GM18867 (cell line): ENCODE measurements at regions not wholly inside any gene's neighbourhood (a gene's known extent, or its start where the extent isn't known, plus 50 kb on each side); places are given as distances from the start of the nearest gene placed in this dataset.
"Not testable (repeated sequence)": the region's sequence is repeated elsewhere in the genome, so short reads cannot be mapped to it uniquely, and the experiment has no call there.

ENCODE experiments used
- ATAC-seq: cut with Tn5 transposase; IDR thresholded peaks from one replicate; pipeline ENCODE4 v1.9.1; 2021; ENCODE audit warnings: mild to moderate bottlenecking, moderate library complexity; ENCODE audit not compliant: unreplicated experiment

DNA sequence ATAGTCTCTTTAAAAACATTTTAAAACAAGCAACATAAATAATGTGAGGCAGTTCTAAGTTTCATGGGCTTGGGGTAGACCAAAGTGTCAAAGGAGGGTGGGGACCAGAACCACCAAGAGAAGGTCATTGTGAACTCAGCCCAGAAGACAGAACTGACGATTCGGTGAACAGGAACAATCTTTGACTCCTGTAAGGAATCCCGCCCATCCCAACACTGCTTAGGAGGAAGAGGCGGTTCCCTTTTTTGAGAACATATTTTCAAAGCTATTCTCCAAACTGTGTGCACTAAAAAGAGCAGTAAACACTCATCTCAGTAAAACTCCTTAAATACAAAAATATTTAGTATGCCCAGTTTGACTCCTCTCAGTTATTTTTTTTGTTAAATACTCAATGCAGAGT, 176.5 kb upstream of the TLE4 start:
- ATAC-seq, result no peak

DNA sequence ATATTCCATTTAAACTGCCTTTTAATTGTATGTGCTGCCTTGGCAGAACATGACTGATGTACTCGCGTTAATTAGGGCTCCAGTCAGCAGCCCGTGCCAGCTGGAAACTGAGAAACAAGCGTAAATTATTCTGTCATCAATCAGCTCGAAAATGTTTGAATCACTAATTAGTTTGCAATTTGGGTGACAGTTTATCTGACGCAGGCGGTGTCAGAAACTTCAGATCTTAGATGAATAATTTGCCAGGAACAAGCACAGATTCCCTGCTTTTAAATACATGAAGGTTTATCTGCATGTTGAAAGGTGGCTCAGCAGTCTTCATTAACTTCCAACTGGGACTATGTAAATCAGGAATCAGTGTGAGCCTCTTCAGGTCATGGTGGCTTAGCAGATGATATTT, 176.0 kb upstream of the TLE4 start:
- ATAC-seq, result no peak

DNA sequence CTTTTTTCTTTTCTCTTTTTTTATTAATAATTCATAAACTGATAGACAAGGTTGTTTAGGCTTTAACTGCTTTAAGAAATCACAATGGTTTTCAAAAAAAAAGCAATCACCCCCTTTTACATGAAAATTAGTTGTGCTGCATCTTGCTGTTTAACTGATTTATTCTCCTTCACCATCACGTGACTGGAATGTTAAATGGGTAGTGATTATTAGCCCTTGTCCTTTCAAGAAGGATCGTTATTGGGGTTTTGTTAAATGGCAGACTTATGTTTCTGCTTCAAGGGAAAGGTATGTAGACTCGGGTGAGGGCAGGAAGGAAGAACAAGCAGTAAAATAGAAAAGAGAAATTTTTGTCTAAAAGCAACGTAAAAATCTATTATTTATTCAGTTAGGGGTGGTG, 175.6 kb upstream of the TLE4 start:
- no peak for ATAC-seq

DNA sequence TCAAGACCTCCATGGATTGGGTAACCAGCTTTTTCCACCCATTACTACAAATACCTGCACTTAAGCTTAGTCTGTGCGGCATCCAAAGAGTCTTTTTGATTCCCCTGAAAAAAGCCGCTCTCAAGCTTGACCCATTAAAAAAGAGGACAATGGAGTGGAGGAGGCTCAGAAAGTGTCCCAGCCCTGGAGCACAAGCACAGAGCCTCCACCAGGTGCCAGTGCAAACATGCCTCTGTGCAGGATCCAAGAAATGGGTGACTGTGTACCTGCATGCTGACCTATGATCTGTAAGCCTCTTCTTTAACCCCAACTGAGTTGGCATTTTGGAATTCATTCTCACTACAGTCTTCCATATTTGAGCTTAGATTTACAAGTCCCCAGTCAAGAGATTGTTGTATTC, 168.3 kb upstream of the TLE4 start:
- ATAC-seq, result no peak

DNA sequence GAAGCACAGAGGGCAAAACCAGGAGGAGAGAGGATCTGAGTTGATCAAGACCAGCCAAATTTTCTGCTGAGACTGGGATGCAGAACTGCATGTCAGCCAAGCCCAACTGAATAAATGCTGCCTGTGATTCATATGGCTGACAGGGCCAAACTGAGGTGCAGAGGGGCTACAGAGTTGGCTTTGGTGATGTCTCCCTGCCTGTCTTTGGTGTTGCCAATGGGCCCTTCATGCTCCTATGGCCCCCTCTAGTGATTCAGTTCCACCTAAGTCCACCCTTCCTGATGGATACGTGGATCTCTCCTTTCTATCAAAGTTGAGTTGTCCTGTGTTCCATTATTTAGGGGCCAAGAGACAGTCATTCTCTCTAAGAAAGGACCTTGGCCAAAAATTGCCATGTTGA, 163.6 kb upstream of the TLE4 start:
- no peak for ATAC-seq

DNA sequence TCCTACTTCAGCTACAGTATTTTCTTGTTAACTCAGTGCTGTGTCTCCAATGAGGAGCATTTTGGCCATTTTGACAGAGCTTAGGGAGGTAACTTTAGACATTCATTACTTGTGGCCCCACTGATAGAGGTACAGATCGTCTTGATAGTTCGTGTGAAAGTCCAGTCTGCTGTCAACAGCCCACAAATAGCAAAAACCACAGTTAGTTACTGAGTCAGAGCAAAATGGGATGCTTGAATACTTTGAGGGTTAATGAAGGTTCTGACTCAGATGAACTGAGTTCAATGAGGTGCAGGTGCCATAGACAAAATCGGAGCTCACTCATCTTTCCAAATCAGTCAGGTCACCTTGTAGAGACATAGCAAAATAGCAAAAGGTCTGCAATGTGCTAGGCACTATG, 163.1 kb upstream of the TLE4 start:
- ATAC-seq, result no peak

DNA sequence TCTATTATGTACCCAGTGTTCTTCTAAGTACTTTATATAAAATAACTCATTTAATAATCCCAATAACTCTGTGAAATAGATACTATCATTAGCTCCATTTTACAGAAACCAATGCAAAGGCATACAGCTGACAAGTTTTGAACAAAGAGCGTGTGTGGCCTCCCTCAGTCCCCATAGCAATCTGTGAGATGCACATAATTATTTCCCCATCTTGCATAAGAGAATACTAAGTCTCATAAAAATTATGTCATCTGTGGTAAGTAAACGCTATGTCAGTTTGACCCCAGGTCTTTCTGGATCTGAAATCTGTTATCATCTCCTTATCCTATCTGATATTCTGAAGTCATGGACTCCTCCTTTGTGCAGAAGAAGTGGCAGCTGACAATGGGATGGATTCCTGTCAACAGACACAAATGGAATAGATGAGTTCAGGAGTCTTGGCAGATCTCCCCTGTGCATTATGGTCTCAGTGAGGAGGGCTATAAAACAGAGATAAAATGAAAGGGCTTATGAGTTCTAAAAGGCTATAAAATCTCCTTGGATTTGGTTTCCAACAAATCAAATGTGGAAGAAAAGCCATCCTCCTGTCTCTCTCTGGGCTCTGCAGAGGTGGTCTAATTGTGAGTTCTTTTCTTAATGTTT, 162.5 kb upstream of the TLE4 start:
- ATAC-seq, result no peak

DNA sequence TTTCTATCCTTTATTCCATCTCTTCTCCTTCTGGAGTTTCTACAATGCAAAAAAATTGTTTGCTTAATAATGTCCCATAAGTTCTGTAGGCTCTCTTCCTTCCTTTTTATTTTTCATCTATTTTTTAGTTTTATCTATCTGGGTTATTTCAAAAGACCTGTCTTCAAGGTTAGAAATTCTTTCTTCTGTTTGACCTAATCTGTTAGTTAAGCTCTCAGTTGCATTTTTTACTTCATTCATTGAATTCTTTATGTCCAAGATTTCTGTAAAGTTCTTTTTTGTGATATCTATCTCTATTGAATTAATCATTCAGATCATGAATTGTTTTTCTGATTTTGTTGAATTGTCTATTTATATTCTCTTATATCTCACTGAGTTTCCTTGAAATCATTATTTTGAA, 145.9 kb upstream of the TLE4 start:
- ATAC-seq, result no peak

DNA sequence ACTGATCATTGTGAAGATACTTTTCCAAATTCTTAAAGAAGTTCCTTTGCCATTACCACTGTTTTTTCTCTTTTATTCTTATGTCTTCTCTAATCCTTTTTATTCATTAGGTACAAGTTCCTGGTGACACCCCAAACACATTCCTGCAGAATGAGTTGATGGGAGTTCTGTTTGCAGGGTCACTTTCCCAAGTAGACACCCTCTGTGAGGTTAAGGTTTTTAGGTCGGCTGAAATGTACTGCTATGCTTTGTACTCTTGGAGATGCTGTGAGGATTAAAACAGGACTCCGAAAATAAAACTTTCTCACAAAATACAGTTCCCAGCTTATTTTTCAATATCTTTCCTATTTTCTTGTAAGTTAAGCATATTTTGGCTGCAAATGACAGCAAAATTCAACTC, 143.3 kb upstream of the TLE4 start:
- no peak for ATAC-seq

DNA sequence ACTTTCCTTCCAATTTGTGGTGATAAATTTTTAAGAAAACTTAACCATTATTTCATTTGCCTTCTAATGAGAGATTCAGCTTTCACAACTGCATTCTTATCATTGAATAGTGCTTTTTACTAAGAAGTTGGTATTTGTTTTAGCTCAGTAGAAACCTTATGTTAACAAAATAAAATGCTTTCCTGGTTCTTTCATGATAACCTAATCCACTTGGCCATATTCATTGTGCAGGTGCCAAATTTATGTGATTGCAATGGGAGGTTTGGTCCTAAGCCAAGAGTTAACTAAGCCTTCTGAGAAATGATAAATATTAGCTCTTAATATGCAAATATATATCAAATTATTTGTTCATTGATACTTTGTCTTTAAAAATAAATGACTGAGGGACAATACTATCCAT, 141.1 kb upstream of the TLE4 start:
- ATAC-seq, result no peak

DNA sequence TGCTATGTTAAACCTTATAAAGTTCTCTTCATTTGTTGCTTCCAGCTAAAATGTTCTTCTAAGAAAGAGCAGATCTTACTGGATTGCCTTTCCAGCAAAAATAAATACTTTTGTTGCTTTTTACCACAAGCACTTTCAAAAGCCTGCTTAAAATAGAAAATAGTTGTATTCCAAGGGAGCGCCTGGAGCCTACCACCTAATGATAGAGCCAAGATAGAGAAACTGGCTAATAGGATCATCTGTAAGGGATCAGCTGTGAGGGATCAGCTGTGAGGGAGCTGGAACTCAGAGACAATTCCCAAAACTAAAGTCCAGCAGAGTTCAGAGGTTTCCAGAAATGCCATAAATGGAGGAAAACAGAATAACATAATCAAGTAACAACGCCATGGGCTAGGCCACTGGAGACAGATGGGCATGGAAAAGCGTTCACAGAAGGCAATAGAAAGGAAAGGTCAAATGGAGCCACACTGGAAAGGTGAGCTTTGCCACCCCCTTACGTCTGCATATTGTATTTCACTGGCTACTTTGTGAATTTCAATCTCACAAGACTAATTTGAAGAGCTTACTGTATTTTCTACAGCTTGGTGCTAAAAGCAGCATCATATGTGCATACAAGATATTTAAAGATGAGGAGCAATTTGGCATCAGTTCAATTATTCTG, 140.6 kb upstream of the TLE4 start:
- ATAC-seq, result no peak

DNA sequence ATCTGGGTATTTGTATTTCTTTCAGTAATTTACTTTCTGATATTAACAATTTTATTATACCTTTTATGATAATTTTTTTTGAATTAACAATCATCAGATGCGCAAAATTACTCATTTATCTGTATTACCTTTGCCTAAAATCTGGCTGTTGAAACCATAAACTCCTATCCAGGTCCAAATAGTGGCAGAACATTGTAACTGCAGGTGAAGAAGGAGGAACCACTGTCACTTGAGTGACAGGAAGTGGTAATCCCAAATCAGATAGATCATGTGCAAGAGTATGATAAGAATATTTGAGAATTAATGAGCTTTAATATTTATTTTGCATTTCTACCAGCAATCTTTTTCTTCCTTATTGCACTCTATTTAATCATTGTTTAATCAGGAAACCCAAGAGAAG, 139.3 kb upstream of the TLE4 start:
- ATAC-seq, result no peak

DNA sequence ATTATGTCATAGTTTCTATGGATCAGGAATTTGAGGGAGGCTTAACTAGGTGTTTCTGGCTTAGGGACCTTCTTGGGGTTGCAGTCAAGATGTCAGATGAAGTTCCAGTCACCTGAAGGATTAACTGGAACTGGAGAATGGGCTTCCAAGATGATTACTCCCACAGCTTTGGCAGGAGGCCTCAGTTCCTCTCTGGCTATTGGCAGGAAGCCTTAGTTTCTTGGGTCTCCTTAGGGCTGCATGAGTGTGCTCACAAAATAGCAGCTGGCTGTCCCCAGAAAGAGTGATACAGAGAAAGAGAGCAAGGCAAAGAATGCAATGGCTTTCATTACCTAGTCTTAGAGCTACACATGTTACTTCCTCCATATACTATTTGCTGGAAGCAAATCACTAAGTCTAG, 138.1 kb upstream of the TLE4 start:
- no peak for ATAC-seq

DNA sequence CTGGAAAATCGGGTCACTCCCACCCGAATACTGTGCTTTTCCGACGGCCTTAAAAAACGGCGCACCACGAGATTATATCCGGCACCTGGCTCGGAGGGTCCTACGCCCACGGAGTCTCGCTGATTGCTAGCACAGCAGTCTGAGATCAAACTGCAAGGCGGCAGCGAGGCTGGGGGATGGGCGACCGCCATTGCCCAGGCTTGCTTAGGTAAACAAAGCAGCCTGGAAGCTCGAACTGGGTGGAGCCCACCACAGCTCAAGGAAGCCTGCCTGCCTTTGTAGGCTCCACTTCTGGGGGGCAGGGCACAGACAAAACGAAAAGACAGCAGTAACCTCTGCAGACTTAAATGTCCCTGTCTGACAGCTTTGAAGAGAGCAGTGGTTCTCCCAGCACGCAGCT, 132.5 kb upstream of the TLE4 start:
- not testable (repeated sequence) for ATAC-seq

DNA sequence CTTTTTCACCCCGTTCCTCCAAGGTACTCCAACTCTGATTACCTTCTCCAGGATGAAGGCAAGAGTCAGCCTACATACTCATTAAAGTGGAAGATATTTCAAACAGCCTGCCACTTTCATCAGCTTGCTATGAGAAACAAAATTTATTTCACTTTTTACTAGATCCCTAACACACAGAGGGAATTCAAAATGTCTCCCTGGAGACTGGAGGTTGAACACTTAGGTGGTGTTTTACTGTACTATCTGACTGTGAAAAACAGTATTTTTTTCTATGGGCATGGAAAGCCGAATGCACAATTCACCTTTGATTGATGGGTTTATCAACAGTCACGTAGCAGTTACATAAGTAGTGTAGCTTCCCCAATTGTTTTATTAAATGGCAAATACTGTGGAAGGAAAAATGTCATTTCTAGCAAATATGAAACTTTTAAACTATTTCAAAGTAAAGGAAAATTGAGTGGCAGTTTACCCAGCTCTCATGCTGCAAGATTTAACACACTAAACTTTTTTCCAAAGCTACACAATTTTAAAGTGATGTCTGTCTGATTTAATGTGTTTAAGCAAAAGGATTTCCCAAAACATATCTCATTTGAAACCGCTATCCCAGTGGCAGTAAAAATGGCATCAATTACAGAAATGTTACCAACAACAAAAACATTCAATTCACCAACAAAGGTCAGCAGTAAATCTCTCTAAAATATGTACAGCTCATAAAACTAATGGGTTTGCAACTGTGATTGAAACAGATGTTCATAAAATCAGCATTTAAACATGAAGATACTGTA, 125.0 kb upstream of the TLE4 start:
- ATAC-seq, result no peak

DNA sequence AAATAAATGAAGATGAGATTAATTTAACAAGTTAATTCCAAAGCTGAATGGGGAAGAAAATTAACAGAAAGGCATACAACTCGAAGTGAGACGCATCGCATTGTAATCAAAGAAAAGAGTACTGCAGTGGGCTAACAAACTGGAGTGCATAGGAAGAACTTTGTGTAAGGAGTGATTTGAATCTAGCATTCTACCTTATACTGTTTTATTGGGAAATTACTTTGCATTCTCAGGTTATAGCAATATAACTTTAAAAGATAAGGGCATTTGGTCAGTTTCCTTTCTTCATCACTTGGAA, 124.5 kb upstream of the TLE4 start:
- no peak for ATAC-seq

DNA sequence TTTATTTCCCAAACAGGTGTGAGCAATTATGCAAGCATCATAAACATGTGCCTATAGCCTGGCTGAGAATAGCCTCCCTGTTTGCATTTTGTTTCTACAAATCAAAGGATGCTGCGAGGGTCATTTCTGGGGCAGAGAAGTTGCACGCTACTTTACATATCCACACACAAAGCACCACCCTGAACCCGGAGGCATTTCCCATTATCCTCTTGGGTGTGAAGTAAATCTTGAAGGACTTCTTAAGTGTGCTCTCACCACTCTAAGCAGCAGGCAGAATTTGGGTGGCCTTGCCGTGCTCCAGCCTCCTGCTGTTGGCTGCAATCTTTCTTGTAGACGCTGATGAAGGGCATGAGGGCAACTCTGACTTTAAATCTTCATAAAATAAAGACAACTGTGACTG, 124.0 kb upstream of the TLE4 start:
- ATAC-seq, result no peak

DNA sequence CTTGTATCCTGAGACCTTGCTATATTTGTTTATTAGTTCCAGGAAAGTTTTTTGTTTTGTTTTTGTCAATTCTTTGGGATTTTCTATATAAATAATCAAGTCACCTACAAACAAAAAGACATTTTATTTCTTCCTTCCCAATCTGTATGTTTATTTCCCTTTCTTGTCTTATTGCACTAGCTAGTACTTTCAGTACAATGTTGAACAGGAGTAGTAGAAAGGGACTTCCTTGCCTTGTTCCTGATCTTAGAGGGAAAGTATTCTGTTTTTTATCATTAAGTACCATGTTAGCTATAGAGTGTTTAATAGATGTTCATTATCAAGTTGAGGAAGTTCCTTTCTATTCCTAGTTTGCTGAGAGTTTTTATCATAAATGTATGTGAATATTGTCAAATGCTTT, 119.5 kb upstream of the TLE4 start:
- ATAC-seq, result no peak

DNA sequence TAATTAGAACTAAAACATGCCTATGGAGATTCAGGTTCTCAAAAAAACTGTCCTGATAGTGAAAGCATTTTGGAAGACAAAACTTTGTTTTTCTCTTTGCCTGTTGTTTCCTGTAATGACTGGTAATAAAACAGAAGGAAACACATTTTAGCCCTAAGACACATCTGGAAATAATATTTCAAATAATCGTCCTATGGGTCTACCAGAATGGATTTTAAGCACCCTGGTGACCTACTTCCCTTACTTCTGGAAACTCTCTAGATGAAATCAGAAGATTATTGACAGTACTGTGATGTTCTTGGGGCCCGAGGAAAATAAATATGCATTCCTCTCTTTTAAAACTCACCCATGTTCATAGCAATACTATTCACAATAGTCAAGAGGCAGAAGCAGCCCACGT, 110.1 kb upstream of the TLE4 start:
- ATAC-seq, result no peak

DNA sequence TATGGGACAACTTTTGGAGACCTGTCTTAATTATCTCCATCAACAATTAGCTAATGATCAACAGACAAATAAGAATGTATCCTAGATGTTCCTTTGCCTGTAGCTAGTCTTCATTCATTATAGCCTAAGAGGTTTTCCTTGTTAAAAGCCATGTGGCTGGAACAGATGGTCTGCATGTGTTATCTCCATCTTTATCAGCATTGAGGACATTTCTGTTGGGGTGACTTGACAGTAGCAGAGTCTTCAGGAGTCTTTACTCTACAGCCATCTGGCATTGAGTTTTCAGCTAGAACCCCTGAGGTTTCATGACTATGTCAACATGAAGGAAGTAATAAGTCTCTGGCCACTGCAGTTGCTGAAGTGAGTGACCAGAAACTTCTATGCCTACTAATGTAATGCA, 106.6 kb upstream of the TLE4 start:
- ATAC-seq, result no peak

DNA sequence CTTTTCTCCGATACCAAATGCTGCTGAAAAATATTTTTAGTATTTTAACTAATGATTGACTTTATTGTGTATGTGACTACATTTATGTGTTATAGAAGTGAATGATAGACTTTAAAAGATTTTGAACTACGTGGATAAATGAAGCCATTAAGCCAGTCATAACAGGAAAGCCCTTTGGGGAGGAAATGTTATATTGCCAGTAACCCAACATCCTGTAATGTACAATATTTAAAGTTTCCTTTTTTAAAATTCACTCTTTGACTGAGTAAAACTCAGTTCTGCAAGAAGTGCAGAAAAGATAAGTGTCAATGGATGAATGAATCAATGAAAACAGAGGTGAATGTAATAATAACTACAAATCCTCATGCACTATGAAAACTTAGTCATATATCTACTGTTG, 102.6 kb upstream of the TLE4 start:
- no peak for ATAC-seq

DNA sequence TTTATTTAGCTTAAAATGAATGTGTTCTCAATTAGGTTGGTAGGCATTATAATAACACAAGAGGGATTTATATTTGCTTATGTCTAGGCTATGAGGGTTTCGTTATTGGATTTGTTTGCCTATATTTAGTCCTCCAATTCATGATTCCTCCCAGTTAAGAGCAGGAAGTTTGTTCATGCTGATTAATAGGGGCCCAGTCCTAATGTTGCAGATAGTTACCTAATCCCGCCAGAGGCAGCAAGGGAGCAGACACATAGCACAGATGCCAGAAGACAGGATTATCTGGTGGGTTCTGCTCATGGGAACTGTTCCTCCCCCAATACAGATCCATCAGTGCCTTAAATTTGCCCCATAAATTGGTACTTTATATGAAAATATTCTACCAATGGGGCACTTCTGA, 100.8 kb upstream of the TLE4 start:
- no peak for ATAC-seq
